H1 (cell line): ENCODE measurements at regions not wholly inside any gene's neighbourhood (a gene's known extent, or its start where the extent isn't known, plus 50 kb on each side); places are given as distances from the start of the nearest gene placed in this dataset.

ENCODE experiments used
- CTCF ChIA-PET: fragments of 300-600 bp; sonication (Branson Sonifier 250); formaldehyde crosslinking; loops from one replicate; lab custom pipeline; 2021; ENCODE audit not compliant: partially characterized antibody; lab: Charles Lee
- POLR2A ChIA-PET: fragments of 300-600 bp; sonication (Branson Sonifier 250); formaldehyde crosslinking; loops from one replicate; lab custom pipeline; 2021; ENCODE audit warnings: inconsistent platforms; ENCODE audit not compliant: partially characterized antibody; lab: Charles Lee
- DNase-seq, 2 experiments: peaks; one replicate each; pipeline versions ENCODE4 v3.0.0 to v3.0.0-alpha.2; 2010 to 2022; ENCODE audit warnings: low spot score in 2 of 2, low read depth in 1 of 2, mixed read lengths in 1 of 2
- FAIRE-seq: peaks from 2 replicates; lab custom pipeline; 2011; peaks lifted over from hg19 to GRCh38; lab: Jason Lieb, UNC
- H2AFZ ChIP-seq: 2 replicates; pipeline ENCODE4 v1.8.1; 2012; ENCODE audit warnings: low read length, inconsistent platforms
- H2AK5ac ChIP-seq: 2 replicates; pipeline ENCODE4 v1.6.1; 2013; ENCODE audit warnings: low read depth, low read length
- H2BK120ac ChIP-seq: replicated peaks from 2 replicates; pipeline ENCODE3; 2013; ENCODE audit warnings: low read depth, low read length, inconsistent platforms
- H2BK12ac ChIP-seq: 2 replicates; pipeline ENCODE4 v1.6.1; 2013; ENCODE audit warnings: low read depth, low read length
- H2BK15ac ChIP-seq: 2 replicates; pipeline ENCODE4 v1.6.1; 2013; ENCODE audit warnings: low read length
- H2BK20ac ChIP-seq: 2 replicates; pipeline ENCODE4 v1.6.1; 2013; ENCODE audit warnings: low read length
- H2BK5ac ChIP-seq: 2 replicates; pipeline ENCODE4 v1.6.1; 2013; ENCODE audit warnings: low read depth, low read length
- H3K14ac ChIP-seq: 2 replicates; pipeline ENCODE4 v1.6.1; 2013; ENCODE audit warnings: inconsistent platforms; ENCODE audit not compliant: insufficient read length
- H3K18ac ChIP-seq: 2 replicates; pipeline ENCODE4 v1.6.1; 2013; ENCODE audit warnings: low read length; ENCODE audit errors: extremely low read depth
- H3K23ac ChIP-seq: 2 replicates; pipeline ENCODE4 v1.6.1; 2013; ENCODE audit warnings: inconsistent platforms; ENCODE audit not compliant: insufficient read length
- H3K23me2 ChIP-seq: 2 replicates; pipeline ENCODE4 v1.6.1; 2013; ENCODE audit warnings: low read depth, low read length
- H3K27ac ChIP-seq: 2 replicates; pipeline ENCODE4 v1.6.1; 2011; ENCODE audit warnings: low read depth, low read length, inconsistent platforms
- H3K27me3 ChIP-seq, 4 experiments: replicated peaks in 1 of 4; 1 replicate in 1 of 4; 2 replicates in 3 of 4; pipeline versions ENCODE4 v1.6.1 to v1.8.1; 2011 to 2013; ENCODE audit warnings: low read length in 3 of 4, mild to moderate bottlenecking in 3 of 4, inconsistent platforms in 2 of 4, mixed read lengths in 2 of 4, moderate library complexity in 1 of 4; ENCODE audit not compliant: control insufficient read depth in 3 of 4, insufficient read depth in 3 of 4; ENCODE audit errors: extremely low read depth in 1 of 4
- H3K36me3 ChIP-seq, 4 experiments: 2 replicates each; pipeline versions ENCODE4 v1.6.1 to v1.8.1; 2011 to 2013; ENCODE audit warnings: mild to moderate bottlenecking in 4 of 4, low read length in 3 of 4, moderate library complexity in 2 of 4, control low read depth in 1 of 4, inconsistent platforms in 1 of 4; ENCODE audit not compliant: insufficient read depth in 4 of 4, control insufficient read depth in 2 of 4
- H3K4ac ChIP-seq: replicated peaks from 2 replicates; pipeline ENCODE3; 2013; ENCODE audit warnings: low read length, low read depth, mixed read lengths, inconsistent platforms; ENCODE audit not compliant: insufficient read length
- H3K4me1 ChIP-seq, 4 experiments: replicated peaks in 1 of 4; 1 replicate in 1 of 4; 2 replicates in 3 of 4; pipeline versions ENCODE4 v1.6.1 to v1.8.1; 2011 to 2013; ENCODE audit warnings: low read length in 3 of 4, inconsistent platforms in 2 of 4, mixed read lengths in 1 of 4; ENCODE audit not compliant: insufficient read depth in 4 of 4, control insufficient read depth in 3 of 4
- H3K4me2 ChIP-seq, 2 experiments: 2 replicates each; pipeline versions ENCODE4 v1.6.1 to v1.8.1; 2011 to 2013; ENCODE audit warnings: low read depth in 2 of 2, low read length in 2 of 2, control low read depth in 1 of 2, inconsistent platforms in 1 of 2, mild to moderate bottlenecking in 1 of 2; ENCODE audit not compliant: insufficient read depth in 1 of 2
- H3K4me3 ChIP-seq, 4 experiments: fragments of 200-600, 300-600 bp in 1 of 4; sonication (generic), shearing (Covaris generic), sonication (Bioruptor Twin) in 1 of 4; 2 replicates each; pipeline versions ENCODE4 v1.5.1 to v1.8.1; 2011 to 2016; ENCODE audit warnings: low read length in 4 of 4, low read depth in 3 of 4, control low read depth in 2 of 4, inconsistent platforms in 2 of 4, mild to moderate bottlenecking in 2 of 4, mixed read lengths in 1 of 4, moderate library complexity in 1 of 4; ENCODE audit not compliant: insufficient read depth in 2 of 4; ENCODE audit errors: extremely low read depth in 1 of 4
- H3K56ac ChIP-seq: replicated peaks from 2 replicates; pipeline ENCODE3; 2013; ENCODE audit warnings: low read depth, mild to moderate bottlenecking, mixed read lengths, low read length, inconsistent platforms; ENCODE audit not compliant: insufficient read length
- H3K79me1 ChIP-seq: 2 replicates; pipeline ENCODE4 v1.6.1; 2013; ENCODE audit warnings: low read depth, low read length, control low read depth
- H3K79me2 ChIP-seq, 2 experiments: 2 replicates each; pipeline versions ENCODE4 v1.6.1 to v1.8.1; 2012 to 2013; ENCODE audit warnings: low read length in 2 of 2, mild to moderate bottlenecking in 2 of 2, inconsistent platforms in 1 of 2; ENCODE audit not compliant: insufficient read depth in 2 of 2, control insufficient read depth in 1 of 2
- H3K9ac ChIP-seq, 4 experiments: replicated peaks in 1 of 4; 1 replicate in 1 of 4; 2 replicates in 3 of 4; pipeline versions ENCODE4 v1.6.1 to v1.8.1; 2011 to 2013; ENCODE audit warnings: low read depth in 3 of 4, low read length in 3 of 4, control low read depth in 2 of 4, mild to moderate bottlenecking in 2 of 4, moderate library complexity in 2 of 4, inconsistent platforms in 1 of 4; ENCODE audit errors: extremely low read depth in 1 of 4
- H3K9me3 ChIP-seq, 2 experiments: 2 replicates each; pipeline versions ENCODE4 v1.6.1 to v1.8.1; 2012 to 2013; ENCODE audit warnings: mild to moderate bottlenecking in 2 of 2, moderate library complexity in 2 of 2, control low read depth in 1 of 2, inconsistent platforms in 1 of 2, low read depth in 1 of 2, low read length in 1 of 2, mixed read lengths in 1 of 2; ENCODE audit not compliant: insufficient read depth in 2 of 2
- H4K20me1 ChIP-seq, 2 experiments: replicated peaks in 1 of 2; 2 replicates each; pipeline versions ENCODE3 to v1.8.1; 2011 to 2013; ENCODE audit warnings: inconsistent platforms in 2 of 2, low read length in 2 of 2, mild to moderate bottlenecking in 1 of 2; ENCODE audit not compliant: insufficient read depth in 2 of 2, control insufficient read depth in 1 of 2
- H4K5ac ChIP-seq: 2 replicates; pipeline ENCODE4 v1.6.1; 2013; ENCODE audit warnings: low read length, low read depth, mixed read lengths, inconsistent platforms; ENCODE audit not compliant: insufficient read length
- H4K8ac ChIP-seq: 2 replicates; pipeline ENCODE4 v1.8.0; 2013; ENCODE audit warnings: mild to moderate bottlenecking, moderate library complexity, low read length, inconsistent platforms; ENCODE audit not compliant: insufficient read depth; ENCODE audit errors: extremely low read depth
- H4K91ac ChIP-seq: replicated peaks from 2 replicates; pipeline ENCODE3; 2013; ENCODE audit warnings: low read length, mixed read lengths, inconsistent platforms; ENCODE audit not compliant: insufficient read length
- CBX8 ChIP-seq: fragments of 300-800, 300-1000 bp; sonication (generic); IDR thresholded peaks from 2 replicates; pipeline ENCODE4 v1.7.1; 2016; ENCODE audit warnings: low read depth, low read length, borderline replicate concordance
- CHD2 ChIP-seq: IDR thresholded peaks from 2 replicates; pipeline ENCODE4 v1.6.1; 2012; ENCODE audit warnings: low read length, improper control_type of control experiment
- EP300 ChIP-seq, 2 experiments: IDR thresholded peaks; 1 replicate in 1 of 2; 2 replicates in 1 of 2; pipeline ENCODE4 v1.6.1; 2011 to 2012; ENCODE audit warnings: low read depth in 2 of 2, low read length in 2 of 2, mild to moderate bottlenecking in 2 of 2, borderline replicate concordance in 1 of 2, inconsistent platforms in 1 of 2, moderate library complexity in 1 of 2
- HDAC6 ChIP-seq: IDR thresholded peaks from one replicate; pipeline ENCODE4 v1.7.1; 2012; ENCODE audit warnings: low read depth, mild to moderate bottlenecking, inconsistent platforms, low read length, moderate library complexity
- MAFK ChIP-seq: IDR thresholded peaks from 2 replicates; pipeline ENCODE4 v1.6.1; 2012; ENCODE audit warnings: low read depth, mild to moderate bottlenecking, improper control_type of control experiment, low read length
- RBBP5 ChIP-seq: IDR thresholded peaks from 2 replicates; pipeline ENCODE4 v1.7.1; 2012; ENCODE audit warnings: low read depth, mild to moderate bottlenecking, inconsistent platforms, low read length, moderate library complexity, borderline replicate concordance
- SAP30 ChIP-seq: fragments of 300-600 bp; sonication (generic); IDR thresholded peaks from 2 replicates; pipeline ENCODE4 v1.7.1; 2012; ENCODE audit warnings: low read length, moderate library complexity, mild to moderate bottlenecking, inconsistent platforms; ENCODE audit not compliant: insufficient read depth, insufficient replicate concordance
- SIN3A ChIP-seq, 2 experiments: IDR thresholded peaks in 1 of 2; conservative IDR thresholded peaks in 1 of 2; 2 replicates each; pipeline ENCODE4 v1.6.1; 2011 to 2012; ENCODE audit warnings: low read length in 2 of 2, improper control_type of control experiment in 1 of 2, low read depth in 1 of 2, mild to moderate bottlenecking in 1 of 2
- SP1 ChIP-seq: IDR thresholded peaks from 2 replicates; pipeline ENCODE4 v1.6.1; 2011; ENCODE audit warnings: low read depth, low read length
- SP2 ChIP-seq: IDR thresholded peaks from 2 replicates; pipeline ENCODE4 v1.6.1; 2012; ENCODE audit warnings: mild to moderate bottlenecking, low read length, inconsistent platforms
- SRF ChIP-seq: IDR thresholded peaks from 2 replicates; pipeline ENCODE4 v1.6.1; 2011; ENCODE audit warnings: mild to moderate bottlenecking, low read depth, low read length, moderate library complexity
- TBP ChIP-seq: IDR thresholded peaks from 2 replicates; pipeline ENCODE4 v1.6.1; 2011; ENCODE audit warnings: low read depth, low read length, improper control_type of control experiment
- TCF12 ChIP-seq: IDR thresholded peaks from 2 replicates; pipeline ENCODE4 v1.6.1; 2011; ENCODE audit warnings: low read depth, mild to moderate bottlenecking, low read length
- WGBS, 2 experiments: shearing (Covaris generic) in 1 of 2; methylation state at CpG; one replicate each; pipeline versions ENCODE4 v1.1.6 to v1.1.7; 2013 to 2015; ENCODE audit warnings: low lambda C conversion rate in 2 of 2, mixed read lengths in 2 of 2, inconsistent platforms in 1 of 2, low coverage in 1 of 2, missing lambda C conversion rate in 1 of 2; ENCODE audit not compliant: insufficient replicate concordance in 2 of 2, insufficient coverage in 1 of 2, insufficient read length in 1 of 2; ENCODE audit errors: extremely low coverage in 1 of 2, missing lambda C conversion rate in 1 of 2; 5-methylcytosine and 5-hydroxymethylcytosine counted together

GRCh38 chr17:62149961-62150360 is 84.9 kb upstream of the MED13 start:
- Histone ChIP-seq H3K27ac (no peak overlapping the region), H4K20me1 (no peaks in the 10 kb centered on the region), H3K79me2 (no peaks in the 10 kb centered on the region), H3K23me2 (no peaks in the 10 kb centered on the region), H2BK15ac (no peak overlapping the region), H2BK120ac (no peak overlapping the region), H3K27me3 (no peaks in the 10 kb centered on the region), H2BK5ac (no peak overlapping the region), H4K5ac (no peak overlapping the region), H2AK5ac (no peak overlapping the region), H3K4me3 (no peak overlapping the region), H3K9ac (no peak overlapping the region), H2BK12ac (no peak overlapping the region), H3K56ac (no peak overlapping the region), H3K79me1 (no peaks in the 10 kb centered on the region), H2BK20ac (no peak overlapping the region), H3K4me1 (no peaks in the 10 kb centered on the region), H4K91ac (no peak overlapping the region), H3K4me2 (no peak overlapping the region), H3K18ac (no peak overlapping the region), H3K14ac (no peak overlapping the region), H3K23ac (no peak overlapping the region), H3K9me3 (no peaks in the 10 kb centered on the region), H4K8ac (no peak overlapping the region), H2AFZ (no peak overlapping the region), H3K36me3 (no peaks in the 10 kb centered on the region), H3K4ac (no peak overlapping the region)
- CTCF ChIA-PET, result no interaction called here
- WGBS, 2 experiments, result 86% methylated on average over 4 of the region's 4 CpGs; no CpG with 5 or more reads in 1 of the 2 experiments
- no peak for FAIRE-seq
- no peak for DNase-seq
- TF ChIP-seq CHD2 (no peak), SP2 (no peak), EP300 (IDR thresholded peaks at IDR 0.05; ENCODE audit: borderline replicate concordance in 1 of 2, low read depth in 2 of 2, low read length in 2 of 2) (no peak), SAP30 (no peak), HDAC6 (no peak), TBP (no peak), CBX8 (no peak), SIN3A (conservative IDR thresholded peaks at IDR 0.05 in 1 of 2, IDR thresholded peaks at IDR 0.05 in 1 of 2; ENCODE audit: low read depth in 1 of 2, low read length in 2 of 2) (no peak), RBBP5 (no peak), TCF12 (no peak), MAFK (no peak), SP1 (no peak), SRF (no peak)
- POLR2A ChIA-PET, result no interaction called here
